ENCODE measurements at regions not wholly inside any gene's neighbourhood (a gene's known extent, or its start where the extent isn't known, plus 50 kb on each side); places are given as distances from the start of the nearest gene placed in this dataset.

GRCh38 chr1:226816576-226816975 is 53.8 kb upstream of the PSEN2 start:
- peak; percentile 92 for DNase-seq

GRCh38 chr1:226814751-226815537 is 55.5 kb upstream of the PSEN2 start:
- DNase-seq = peak; percentile 94

- DNase-seq = no peak
Observed at GRCh38 chr1:226813671-226814591, 56.5 kb upstream of the PSEN2 start.

GRCh38 chr1:226810681-226811080 is 59.7 kb upstream of the PSEN2 start:
- no peak for DNase-seq

- no peak for DNase-seq
Observed at GRCh38 chr1:226809785-226810571, 60.4 kb upstream of the PSEN2 start.

GRCh38 chr1:226808501-226808900 is 61.9 kb upstream of the PSEN2 start:
- no peak for DNase-seq

GRCh38 chr1:226806988-226807387 is 63.4 kb upstream of the PSEN2 start:
- DNase-seq = no peak

GRCh38 chr1:226804907-226805759 is 65.3 kb upstream of the PSEN2 start:
- no peak for DNase-seq

GRCh38 chr1:226800763-226801380 is 61.8 kb upstream of the ITPKB start:
- DNase-seq = no peak

- no peak for DNase-seq
Observed at GRCh38 chr1:226799634-226800281, 60.7 kb upstream of the ITPKB start.

- no peak for DNase-seq
Observed at GRCh38 chr1:226798427-226799411, 59.6 kb upstream of the ITPKB start.

- no peak for DNase-seq
Observed at GRCh38 chr1:226797151-226797550, 58.1 kb upstream of the ITPKB start.

GRCh38 chr1:226793620-226794276 is 54.7 kb upstream of the ITPKB start:
- no peak for DNase-seq

GRCh38 chr1:226792368-226792767 is 53.3 kb upstream of the ITPKB start:
- no peak for DNase-seq

GRCh38 chr1:226790545-226791181 is 51.6 kb upstream of the ITPKB start:
- DNase-seq = no peak

GRCh38 chr1:226788965-226789364 is 49.9 kb upstream of the ITPKB start:
- no peak for DNase-seq
